AG10803 (cell line): ENCODE measurements at regions not wholly inside any gene's neighbourhood (a gene's known extent, or its start where the extent isn't known, plus 50 kb on each side); places are given as distances from the start of the nearest gene placed in this dataset.

ENCODE experiments used
- DNase-seq: peaks from one replicate; pipeline ENCODE4 v3.0.0; 2010; ENCODE audit warnings: low read depth
- H3K4me3 ChIP-seq: 2 replicates; pipeline ENCODE4 v1.5.1; 2011; ENCODE audit warnings: mild to moderate bottlenecking, low read length, control low read depth
- TF ChIP-seq, protein P1 (sequence below): conservative IDR thresholded peaks from 2 replicates; pipeline ENCODE4 v1.5.1; 2011; ENCODE audit warnings: mild to moderate bottlenecking, low read length, control low read depth, inconsistent platforms

DNA sequence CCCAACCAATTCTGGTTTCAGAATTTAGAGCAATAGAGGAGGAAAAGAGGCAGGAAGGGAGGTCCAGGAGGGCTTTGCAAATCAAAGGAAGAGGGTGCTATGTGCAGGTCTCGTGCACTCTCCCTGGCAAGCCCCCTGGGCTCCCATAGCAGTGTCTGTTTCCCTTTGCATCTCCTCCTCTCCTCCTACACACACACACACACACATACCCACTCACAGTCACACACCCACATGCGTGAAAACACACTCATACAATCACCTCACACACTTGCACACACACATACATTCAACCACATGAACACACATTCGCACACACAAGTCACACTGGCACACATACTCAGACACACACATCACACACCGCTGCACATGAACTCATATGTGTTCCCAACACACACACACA lies 105.3 kb downstream of the OAT start:
- H3K4me3 ChIP-seq = no peak overlapping the region
- DNase-seq = no peak
- TF ChIP-seq, protein P1, sequence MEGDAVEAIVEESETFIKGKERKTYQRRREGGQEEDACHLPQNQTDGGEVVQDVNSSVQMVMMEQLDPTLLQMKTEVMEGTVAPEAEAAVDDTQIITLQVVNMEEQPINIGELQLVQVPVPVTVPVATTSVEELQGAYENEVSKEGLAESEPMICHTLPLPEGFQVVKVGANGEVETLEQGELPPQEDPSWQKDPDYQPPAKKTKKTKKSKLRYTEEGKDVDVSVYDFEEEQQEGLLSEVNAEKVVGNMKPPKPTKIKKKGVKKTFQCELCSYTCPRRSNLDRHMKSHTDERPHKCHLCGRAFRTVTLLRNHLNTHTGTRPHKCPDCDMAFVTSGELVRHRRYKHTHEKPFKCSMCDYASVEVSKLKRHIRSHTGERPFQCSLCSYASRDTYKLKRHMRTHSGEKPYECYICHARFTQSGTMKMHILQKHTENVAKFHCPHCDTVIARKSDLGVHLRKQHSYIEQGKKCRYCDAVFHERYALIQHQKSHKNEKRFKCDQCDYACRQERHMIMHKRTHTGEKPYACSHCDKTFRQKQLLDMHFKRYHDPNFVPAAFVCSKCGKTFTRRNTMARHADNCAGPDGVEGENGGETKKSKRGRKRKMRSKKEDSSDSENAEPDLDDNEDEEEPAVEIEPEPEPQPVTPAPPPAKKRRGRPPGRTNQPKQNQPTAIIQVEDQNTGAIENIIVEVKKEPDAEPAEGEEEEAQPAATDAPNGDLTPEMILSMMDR = no peak

GRCh38 chr10:124308811-124309210 lies 109.9 kb downstream of the OAT start:
- no peak for DNase-seq
- H3K4me3 ChIP-seq = no peak overlapping the region
- TF ChIP-seq, protein P1 = no peak

- no peak for DNase-seq
- H3K4me3 ChIP-seq = no peak overlapping the region
- TF ChIP-seq, protein P1 = no peak
These were observed 110.6 kb downstream of the OAT start for GRCh38 chr10:124308056-124308645.

- TF ChIP-seq, protein P1 = no peak
- DNase-seq = no peak
- H3K4me3 ChIP-seq = no peak overlapping the region
These were observed 111.1 kb downstream of the OAT start for GRCh38 chr10:124307591-124307990.

DNA sequence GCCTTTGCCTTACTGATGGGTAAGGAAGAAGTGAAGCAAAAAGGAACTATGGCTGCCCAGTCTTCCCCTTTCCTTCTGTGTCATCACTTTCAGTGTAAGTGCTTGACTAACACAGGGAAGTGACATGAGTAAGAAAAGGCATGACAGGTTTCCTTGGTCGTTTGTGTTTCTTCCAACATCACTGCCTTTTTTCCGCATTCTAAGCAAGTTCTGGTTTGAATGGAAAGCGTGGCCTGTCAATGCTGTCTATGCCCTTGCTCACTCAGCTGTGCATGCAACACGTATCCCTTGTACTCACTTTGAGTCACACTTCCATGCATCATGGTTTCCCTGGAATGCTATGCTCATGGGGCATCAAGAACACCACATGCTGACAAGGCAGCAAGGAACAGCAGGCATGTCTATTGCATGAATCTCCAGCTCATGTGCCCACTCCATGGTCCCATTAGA lies 111.8 kb downstream of the OAT start:
- no peak overlapping the region for H3K4me3 ChIP-seq
- TF ChIP-seq, protein P1 = no peak
- DNase-seq = no peak

- TF ChIP-seq, protein P1 = no peak
- DNase-seq = no peak
- no peak overlapping the region for H3K4me3 ChIP-seq
These were observed 112.2 kb downstream of the OAT start for GRCh38 chr10:124306520-124306919.

- DNase-seq = no peak
- TF ChIP-seq, protein P1 = no peak
- H3K4me3 ChIP-seq = no peak overlapping the region
These were observed 112.7 kb downstream of the OAT start for GRCh38 chr10:124305984-124306383.
